Upper lobe of right lung (tissue), 1 donor: ENCODE measurements at regions not wholly inside any gene's neighbourhood (a gene's known extent, or its start where the extent isn't known, plus 50 kb on each side); places are given as distances from the start of the nearest gene placed in this dataset.

ENCODE experiments used
- ATAC-seq: fragments of 200-7000 bp; cut with Tn5 transposase; one replicate; pipeline ENCODE4 v1.9.1; 2020; ENCODE audit warnings: mild to moderate bottlenecking, moderate library complexity
- DNase-seq: peaks from one replicate; pipeline ENCODE4 v3.0.0-alpha.2; 2020
- H3K27ac ChIP-seq: fragments of 200-600 bp; one replicate; pipeline ENCODE4 v1.8.0; 2022
- H3K27me3 ChIP-seq: fragments of 200-600 bp; one replicate; pipeline ENCODE4 v1.8.0; 2022; ENCODE audit warnings: mild to moderate bottlenecking
- H3K36me3 ChIP-seq: fragments of 200-600 bp; one replicate; pipeline ENCODE4 v1.8.0; 2022
- H3K4me1 ChIP-seq: fragments of 200-600 bp; one replicate; pipeline ENCODE4 v1.8.0; 2022
- H3K4me3 ChIP-seq: fragments of 200-600 bp; one replicate; pipeline ENCODE4 v1.8.0; 2022; ENCODE audit warnings: mild to moderate bottlenecking
- H3K9me3 ChIP-seq: fragments of 200-600 bp; one replicate; pipeline ENCODE4 v1.8.0; 2022
- intact Hi-C: fragments of 100-400 bp; cut with DNase I; formaldehyde crosslinking; loops from one replicate; pipeline ENCODE4 v1.11.0; 2022
- TF ChIP-seq, protein P1 (sequence below): fragments of 200-600 bp; IDR thresholded peaks from one replicate; pipeline ENCODE4 v1.8.0; 2022; ENCODE audit warnings: antibody characterized with exemption
- donor health status: DM: no; HTN: yes; CAD: no; lungs with severe emphysema.

DNA sequence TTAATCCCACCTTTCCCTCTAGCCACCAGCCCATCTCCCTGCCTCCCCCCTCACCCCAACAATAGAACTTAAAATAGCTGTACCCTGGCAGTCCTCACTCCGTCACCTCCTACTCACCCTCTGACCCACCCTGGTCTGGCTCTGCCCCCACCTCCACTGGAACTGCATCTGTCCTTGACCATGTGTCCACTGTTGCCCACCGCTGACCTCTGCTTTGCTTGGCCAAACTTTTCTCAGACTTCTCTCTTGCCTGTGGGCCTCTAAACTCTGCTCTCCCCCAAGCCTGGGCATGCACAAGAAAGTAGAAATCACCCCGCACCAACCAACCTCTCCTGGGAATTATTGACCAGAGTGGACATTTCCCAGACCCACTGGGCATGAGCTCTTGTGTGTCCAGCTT lies 169.8 kb downstream of the WSCD1 start:
- intact Hi-C loops, result no loop called here
- TF ChIP-seq, protein P1, sequence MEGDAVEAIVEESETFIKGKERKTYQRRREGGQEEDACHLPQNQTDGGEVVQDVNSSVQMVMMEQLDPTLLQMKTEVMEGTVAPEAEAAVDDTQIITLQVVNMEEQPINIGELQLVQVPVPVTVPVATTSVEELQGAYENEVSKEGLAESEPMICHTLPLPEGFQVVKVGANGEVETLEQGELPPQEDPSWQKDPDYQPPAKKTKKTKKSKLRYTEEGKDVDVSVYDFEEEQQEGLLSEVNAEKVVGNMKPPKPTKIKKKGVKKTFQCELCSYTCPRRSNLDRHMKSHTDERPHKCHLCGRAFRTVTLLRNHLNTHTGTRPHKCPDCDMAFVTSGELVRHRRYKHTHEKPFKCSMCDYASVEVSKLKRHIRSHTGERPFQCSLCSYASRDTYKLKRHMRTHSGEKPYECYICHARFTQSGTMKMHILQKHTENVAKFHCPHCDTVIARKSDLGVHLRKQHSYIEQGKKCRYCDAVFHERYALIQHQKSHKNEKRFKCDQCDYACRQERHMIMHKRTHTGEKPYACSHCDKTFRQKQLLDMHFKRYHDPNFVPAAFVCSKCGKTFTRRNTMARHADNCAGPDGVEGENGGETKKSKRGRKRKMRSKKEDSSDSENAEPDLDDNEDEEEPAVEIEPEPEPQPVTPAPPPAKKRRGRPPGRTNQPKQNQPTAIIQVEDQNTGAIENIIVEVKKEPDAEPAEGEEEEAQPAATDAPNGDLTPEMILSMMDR, result no peak
- no peak overlapping the region for H3K27ac ChIP-seq

GRCh38 chr17:6239241-6239798 lies 169.1 kb downstream of the WSCD1 start:
- H3K27ac ChIP-seq, result no peak overlapping the region
- no peaks in the 10 kb centered on the region for H3K4me1 ChIP-seq
- no peaks in the 10 kb centered on the region for H3K9me3 ChIP-seq
- TF ChIP-seq, protein P1, result no peak
- no peaks in the 10 kb centered on the region for H3K36me3 ChIP-seq
- no peak for ATAC-seq
- no peak for DNase-seq
- H3K4me3 ChIP-seq, result no peak overlapping the region
- intact Hi-C loops, result no loop called here
- H3K27me3 ChIP-seq, result peaks cover 17% of the 10 kb centered on the region

More for the DNA sequence above, 169.8 kb downstream of the WSCD1 start:
- Histone ChIP-seq H3K9me3 (no peaks in the 10 kb centered on the region), H3K4me1 (no peaks in the 10 kb centered on the region), H3K36me3 (no peaks in the 10 kb centered on the region), H3K4me3 (no peak overlapping the region), H3K27me3 (peaks cover 17% of the 10 kb centered on the region)
- ATAC-seq (no peak), DNase-seq (no peak)

- Histone ChIP-seq H3K36me3 (no peaks in the 10 kb centered on the region), H3K9me3 (no peaks in the 10 kb centered on the region), H3K4me1 (no peaks in the 10 kb centered on the region), H3K27me3 (peaks cover 7% of the 10 kb centered on the region), H3K4me3 (no peak overlapping the region), H3K27ac (no peak overlapping the region)
- DNase-seq, result no peak
- TF ChIP-seq, protein P1, result no peak
- ATAC-seq, result no peak
- intact Hi-C loops, result no loop called here
Observed at GRCh38 chr17:6233856-6234255, 163.7 kb downstream of the WSCD1 start.

DNA sequence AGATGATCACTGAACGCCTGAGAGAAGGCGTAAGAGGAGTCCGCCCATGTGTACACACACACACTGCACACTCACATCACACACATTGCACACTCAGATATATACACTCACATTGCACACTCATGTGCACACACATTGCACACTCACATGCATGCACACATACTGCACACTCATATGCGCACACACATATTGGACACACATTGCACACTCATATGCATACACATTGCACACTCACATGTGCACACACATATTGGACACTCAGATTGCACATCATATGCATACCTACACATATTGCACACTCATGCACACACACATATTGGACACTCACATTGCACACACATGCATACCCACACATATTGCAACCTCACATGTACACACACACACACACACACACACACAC lies 163.2 kb downstream of the WSCD1 start:
- peak; percentile 17 for ATAC-seq
- Histone ChIP-seq H3K9me3 (no peaks in the 10 kb centered on the region), H3K36me3 (no peaks in the 10 kb centered on the region), H3K27me3 (peaks cover 3% of the 10 kb centered on the region), H3K27ac (no peak overlapping the region), H3K4me3 (no peak overlapping the region), H3K4me1 (no peaks in the 10 kb centered on the region)
- intact Hi-C loops, result no loop called here
- no peak for DNase-seq
- TF ChIP-seq, protein P1, result no peak

DNA sequence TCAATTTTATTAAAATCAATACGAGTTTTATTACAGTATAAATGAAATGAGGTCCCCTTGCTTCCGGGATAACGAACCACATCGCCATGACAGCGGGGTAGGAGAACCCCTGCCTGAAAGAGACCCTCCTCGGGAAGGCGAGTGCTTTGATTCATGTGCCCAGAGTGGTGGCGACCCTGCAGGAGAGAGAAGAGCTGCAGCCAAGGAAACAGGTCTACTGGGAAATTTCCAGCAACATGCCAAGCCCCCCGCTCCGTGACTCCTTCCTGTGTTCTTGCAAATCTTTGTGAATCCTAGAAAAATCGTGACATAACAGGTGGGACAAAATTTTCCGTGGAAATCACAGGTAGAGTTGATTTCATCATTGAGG lies 162.5 kb downstream of the WSCD1 start:
- DNase-seq, result no peak
- intact Hi-C loops, result no loop called here
- TF ChIP-seq, protein P1, result no peak
- no peaks in the 10 kb centered on the region for H3K4me1 ChIP-seq
- H3K9me3 ChIP-seq, result no peaks in the 10 kb centered on the region
- H3K27ac ChIP-seq, result no peak overlapping the region
- ATAC-seq, result no peak
- no peak overlapping the region for H3K4me3 ChIP-seq
- no peaks in the 10 kb centered on the region for H3K36me3 ChIP-seq
- H3K27me3 ChIP-seq, result no peaks in the 10 kb centered on the region
